Osteoblast (primary cell): ENCODE measurements at regions not wholly inside any gene's neighbourhood (a gene's known extent, or its start where the extent isn't known, plus 50 kb on each side); places are given as distances from the start of the nearest gene placed in this dataset.
A peak's percentile ranks its signal among the peaks of the same experiment; 100 is the strongest.

ENCODE experiments used
- DNase-seq: peaks from one replicate; pipeline ENCODE4 v3.0.0; 2011; ENCODE audit warnings: low spot score, mixed read lengths; ENCODE audit not compliant: insufficient read length; ENCODE audit errors: missing footprints
- H2AFZ ChIP-seq: 2 replicates; pipeline ENCODE4 v1.6.0; 2011; ENCODE audit warnings: mild to moderate bottlenecking, low read length
- H3K27ac ChIP-seq: 2 replicates; pipeline ENCODE4 v1.5.1; 2011; ENCODE audit warnings: mild to moderate bottlenecking, low read depth, low read length, moderate library complexity
- H3K27me3 ChIP-seq: 2 replicates; pipeline ENCODE4 v1.6.0; 2012; ENCODE audit warnings: mild to moderate bottlenecking, control low read depth, inconsistent platforms, low read length, moderate library complexity; ENCODE audit not compliant: insufficient read depth
- H3K36me3 ChIP-seq: 2 replicates; pipeline ENCODE4 v1.5.1; 2011; ENCODE audit warnings: mild to moderate bottlenecking, low read length, control low read depth, moderate library complexity; ENCODE audit not compliant: insufficient read depth
- H3K4me1 ChIP-seq: 2 replicates; pipeline ENCODE4 v1.5.1; 2011; ENCODE audit warnings: mild to moderate bottlenecking, low read length, control low read depth, moderate library complexity; ENCODE audit not compliant: insufficient read depth
- H3K4me2 ChIP-seq: 2 replicates; pipeline ENCODE4 v1.6.0; 2011; ENCODE audit warnings: mild to moderate bottlenecking, low read length; ENCODE audit not compliant: insufficient read depth
- H3K4me3 ChIP-seq: fragments of 200-600 bp; sonication (generic); 3 replicates; pipeline ENCODE4 v1.5.1; 2012; ENCODE audit warnings: mild to moderate bottlenecking, low read length, inconsistent platforms; ENCODE audit not compliant: insufficient read depth
- H3K79me2 ChIP-seq: 2 replicates; pipeline ENCODE4 v1.6.0; 2012; ENCODE audit warnings: mild to moderate bottlenecking, low read length, control low read depth, inconsistent platforms; ENCODE audit not compliant: insufficient read depth
- H3K9me3 ChIP-seq: 2 replicates; pipeline ENCODE4 v1.5.1; 2011; ENCODE audit warnings: low read depth, low read length, control low read depth
- H4K20me1 ChIP-seq: 2 replicates; pipeline ENCODE4 v1.6.0; 2012; ENCODE audit warnings: mild to moderate bottlenecking, low read length, control low read depth; ENCODE audit not compliant: insufficient read depth
- CTCF ChIP-seq: IDR thresholded peaks from 2 replicates; pipeline ENCODE4 v1.5.1; 2011; ENCODE audit warnings: mild to moderate bottlenecking, low read depth, low read length, moderate library complexity; ENCODE audit errors: extremely low read depth

DNA sequence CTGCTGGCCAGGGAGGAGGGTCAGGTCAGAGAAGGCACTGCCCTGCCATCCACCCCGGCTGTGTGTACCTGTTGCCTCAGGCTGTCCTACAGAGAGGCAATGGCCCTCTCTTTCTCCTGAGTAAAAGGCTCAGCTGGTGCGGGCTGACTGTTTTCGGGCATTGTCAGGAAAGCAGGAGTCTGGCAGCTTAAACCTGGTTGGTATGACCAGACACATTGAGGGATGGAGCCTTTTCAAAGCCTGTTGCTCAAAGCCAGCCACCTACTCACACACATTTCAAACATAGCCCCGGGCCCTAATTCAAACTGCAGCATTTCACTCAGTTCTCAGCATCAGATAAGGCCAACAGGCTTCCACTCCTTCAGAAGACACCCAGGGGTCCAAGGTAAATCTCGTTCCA, 61.8 kb upstream of the PDX1 start:
- Histone ChIP-seq H3K36me3 (no peaks in the 10 kb centered on the region), H4K20me1 (no peaks in the 10 kb centered on the region), H2AFZ (no peak overlapping the region), H3K4me3 (no peak overlapping the region), H3K27ac (no peak overlapping the region), H3K4me2 (no peak overlapping the region), H3K4me1 (peaks cover 13% of the 10 kb centered on the region), H3K27me3 (peaks cover 37% of the 10 kb centered on the region), H3K9me3 (no peaks in the 10 kb centered on the region), H3K79me2 (no peaks in the 10 kb centered on the region)
- no peak for DNase-seq
- TF ChIP-seq CTCF, result no peak

DNA sequence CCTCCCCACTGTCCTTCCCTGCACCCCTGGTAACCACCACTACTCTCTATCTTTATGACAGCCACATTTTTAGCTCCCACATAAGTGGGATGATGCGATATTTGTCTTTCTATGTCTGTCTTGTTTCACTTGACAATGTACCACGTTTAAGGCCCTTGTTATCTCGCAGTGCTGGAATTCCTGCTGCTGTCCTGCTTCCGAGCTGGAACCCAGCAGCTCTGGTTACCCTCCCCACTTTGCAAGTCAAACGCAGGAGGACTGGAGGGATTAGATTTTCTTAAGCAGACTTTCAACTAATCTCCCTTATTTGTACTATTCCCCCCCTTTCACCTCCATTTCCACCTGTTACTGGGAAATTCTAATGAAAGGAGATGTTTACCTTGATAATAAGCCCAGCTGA, 59.1 kb upstream of the PDX1 start:
- no peaks in the 10 kb centered on the region for H3K9me3 ChIP-seq
- H3K4me2 ChIP-seq, result no peak overlapping the region
- H3K36me3 ChIP-seq, result no peaks in the 10 kb centered on the region
- H2AFZ ChIP-seq, result no peak overlapping the region
- no peaks in the 10 kb centered on the region for H3K4me1 ChIP-seq
- H4K20me1 ChIP-seq, result no peaks in the 10 kb centered on the region
- no peak for TF ChIP-seq CTCF
- no peaks in the 10 kb centered on the region for H3K79me2 ChIP-seq
- DNase-seq, result no peak
- no peak overlapping the region for H3K27ac ChIP-seq
- peaks cover 36% of the 10 kb centered on the region for H3K27me3 ChIP-seq
- H3K4me3 ChIP-seq, result no peak overlapping the region

DNA sequence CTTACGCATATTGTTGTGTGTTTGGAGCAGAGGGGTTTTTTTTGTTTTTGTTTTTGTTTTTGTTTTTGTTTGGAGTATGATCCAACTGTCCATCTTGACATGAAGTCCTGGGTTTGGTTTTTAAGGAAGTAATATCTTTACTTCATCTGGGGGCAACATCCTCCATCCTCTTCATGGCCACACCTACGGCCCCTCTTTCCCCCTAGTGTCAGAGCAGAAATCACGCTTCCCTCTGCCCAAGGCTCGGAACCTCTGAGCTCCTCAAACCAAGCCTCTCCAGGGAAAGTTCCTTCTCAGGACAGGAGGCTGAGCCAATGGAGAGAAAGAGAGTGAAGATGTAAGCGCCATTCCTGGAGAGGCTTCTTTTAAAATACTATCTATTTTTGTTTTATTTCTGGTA, 58.6 kb upstream of the PDX1 start:
- no peaks in the 10 kb centered on the region for H3K36me3 ChIP-seq
- DNase-seq, result peak; percentile 50
- no peak overlapping the region for H3K4me2 ChIP-seq
- H4K20me1 ChIP-seq, result no peaks in the 10 kb centered on the region
- H2AFZ ChIP-seq, result no peak overlapping the region
- peaks cover 33% of the 10 kb centered on the region for H3K27me3 ChIP-seq
- TF ChIP-seq CTCF, result no peak
- H3K9me3 ChIP-seq, result no peaks in the 10 kb centered on the region
- H3K4me3 ChIP-seq, result no peak overlapping the region
- no peak overlapping the region for H3K27ac ChIP-seq
- H3K79me2 ChIP-seq, result no peaks in the 10 kb centered on the region
- H3K4me1 ChIP-seq, result no peaks in the 10 kb centered on the region

GRCh38 chr13:27868641-27869435, 51.0 kb upstream of the PDX1 start:
- H3K36me3 ChIP-seq, result no peaks in the 10 kb centered on the region
- no peaks in the 10 kb centered on the region for H3K79me2 ChIP-seq
- H4K20me1 ChIP-seq, result no peaks in the 10 kb centered on the region
- H3K4me3 ChIP-seq, result no peak overlapping the region
- no peak overlapping the region for H3K27ac ChIP-seq
- H3K9me3 ChIP-seq, result no peaks in the 10 kb centered on the region
- peak; percentile 57 for TF ChIP-seq CTCF
- H2AFZ ChIP-seq, result no peak overlapping the region
- no peak for DNase-seq
- peaks cover 3% of the 10 kb centered on the region for H3K27me3 ChIP-seq
- H3K4me1 ChIP-seq, result no peaks in the 10 kb centered on the region
- no peak overlapping the region for H3K4me2 ChIP-seq
